GM12878 (cell line): ENCODE measurements at regions not wholly inside any gene's neighbourhood (a gene's known extent, or its start where the extent isn't known, plus 50 kb on each side); places are given as distances from the start of the nearest gene placed in this dataset.

Experiments used
- CEBPB ChIP-seq, 2 experiments: fragments of 150-350 bp in 1 of 2; IDR thresholded peaks; 2 replicates each; pipeline ENCODE4 v1.6.1; 2012 to 2014; ENCODE audit warnings: low read depth in 2 of 2, low read length in 2 of 2, borderline replicate concordance in 1 of 2, inconsistent platforms in 1 of 2
- CTCF ChIP-seq, 3 experiments: IDR thresholded peaks in 2 of 3; conservative IDR thresholded peaks in 1 of 3; 2 replicates each; pipeline ENCODE4 v1.5.1; 2011; ENCODE audit warnings: low read depth in 3 of 3, low read length in 3 of 3, mild to moderate bottlenecking in 3 of 3, control low read depth in 2 of 3, moderate library complexity in 2 of 3, inconsistent platforms in 1 of 3, mixed read lengths in 1 of 3; ENCODE audit not compliant: control insufficient read depth in 2 of 3, insufficient read depth in 1 of 3; ENCODE audit errors: extremely low read depth in 1 of 3
- POLR2A ChIP-seq: IDR thresholded peaks from 2 replicates; pipeline ENCODE4 v1.6.1; 2011; ENCODE audit warnings: low read depth, mild to moderate bottlenecking, low read length
- POLR2AphosphoS5 ChIP-seq: IDR thresholded peaks from 2 replicates; pipeline ENCODE4 v1.6.1; 2011; ENCODE audit warnings: mild to moderate bottlenecking, low read length, inconsistent platforms
- SMC3 ChIP-seq: IDR thresholded peaks from 2 replicates; pipeline ENCODE4 v1.6.1; 2011; ENCODE audit warnings: low read length, improper control_type of control experiment, borderline replicate concordance
- SRF ChIP-seq, 2 experiments: IDR thresholded peaks; 2 replicates each; pipeline ENCODE4 v1.6.1; 2011; ENCODE audit warnings: low read depth in 2 of 2, low read length in 2 of 2, mild to moderate bottlenecking in 1 of 2, moderate library complexity in 1 of 2
- ZBTB33 ChIP-seq: fragments of 450-650 bp; IDR thresholded peaks from 2 replicates; pipeline ENCODE4 v1.6.1; 2017; ENCODE audit warnings: mild to moderate bottlenecking

- TF ChIP-seq SMC3 (no peak), CTCF (IDR thresholded peaks at IDR 0.05 in 2 of 3, conservative IDR thresholded peaks at IDR 0.05 in 1 of 3; ENCODE audit: control insufficient read depth in 2 of 3, extremely low read depth in 1 of 3, insufficient read depth in 1 of 3, low read depth in 3 of 3, low read length in 3 of 3) (peak in 2 of 3 experiments; percentile 29 to 36; a peak in 1 of 6 replicates), ZBTB33 (no peak), CEBPB (IDR thresholded peaks at IDR 0.05; ENCODE audit: borderline replicate concordance in 1 of 2, low read depth in 2 of 2, low read length in 2 of 2) (no peak), POLR2A (no peak), SRF (IDR thresholded peaks at IDR 0.05; ENCODE audit: low read depth in 2 of 2, low read length in 2 of 2) (no peak), POLR2AphosphoS5 (no peak)
Observed at GRCh38 chr5:23332650-23333251, 174.7 kb upstream of the PRDM9 start.
